Naive thymus-derived CD4-positive, alpha-beta T cell (primary cell): ENCODE measurements at regions not wholly inside any gene's neighbourhood (a gene's known extent, or its start where the extent isn't known, plus 50 kb on each side); places are given as distances from the start of the nearest gene placed in this dataset.

Experiments
- ATAC-seq: fragments of 150-1000 bp; cut with Tn5 transposase; 2 replicates; pipeline ENCODE4 v1.10.0; 2021; ENCODE audit warnings: mild to moderate bottlenecking, moderate library complexity
- CTCF ChIA-PET: fragments of 350-600 bp; sonication (Branson Sonifier 250); formaldehyde crosslinking; loops from one replicate; lab custom pipeline; 2021; ENCODE audit warnings: antibody characterized with exemption; lab: Charles Lee
- POLR2A ChIA-PET: fragments of 350-600 bp; sonication (Branson Sonifier 250); formaldehyde crosslinking; loops from one replicate; lab custom pipeline; 2021; ENCODE audit warnings: antibody characterized with exemption, inconsistent platforms; lab: Charles Lee
- DNase-seq, 9 donors: peaks; one replicate each; pipeline versions ENCODE4 v3.0.0 to v3.0.0-alpha.2; 2020 to 2022; ENCODE audit warnings: mixed read lengths in 1 of 9
- H3K27ac ChIP-seq: one replicate; pipeline ENCODE4 v1.7.0; 2013; ENCODE audit warnings: mild to moderate bottlenecking, low read depth, low read length, moderate library complexity
- H3K27me3 ChIP-seq, 2 donors: one replicate each; pipeline ENCODE4 v1.7.0; 2013; ENCODE audit warnings: low read length in 2 of 2, mild to moderate bottlenecking in 2 of 2, moderate library complexity in 2 of 2; ENCODE audit not compliant: control insufficient read depth in 2 of 2, insufficient read depth in 2 of 2
- H3K36me3 ChIP-seq, 3 experiments: 1 replicate in 2 of 3; 2 replicates in 1 of 3; pipeline ENCODE4 v1.7.0; 2013; ENCODE audit warnings: low read length in 3 of 3, mild to moderate bottlenecking in 3 of 3, moderate library complexity in 1 of 3; ENCODE audit not compliant: insufficient read depth in 3 of 3, control insufficient read depth in 2 of 3
- H3K4me1 ChIP-seq, 2 donors: one replicate each; pipeline ENCODE4 v1.7.0; 2013; ENCODE audit warnings: low read length in 2 of 2, mild to moderate bottlenecking in 2 of 2, moderate library complexity in 1 of 2; ENCODE audit not compliant: control insufficient read depth in 2 of 2, insufficient read depth in 2 of 2
- H3K4me3 ChIP-seq: 2 replicates; pipeline ENCODE4 v1.7.0; 2013; ENCODE audit warnings: mild to moderate bottlenecking, low read length
- H3K9me3 ChIP-seq, 3 experiments: 1 replicate in 2 of 3; 2 replicates in 1 of 3; pipeline ENCODE4 v1.7.0; 2013; ENCODE audit warnings: low read length in 3 of 3; ENCODE audit not compliant: control insufficient read depth in 2 of 3
- H3K27ac Mint-ChIP-seq, 9 donors: one replicate each; pipeline ENCODE4 v1.8.0; 2020 to 2022; ENCODE audit warnings: mixed read lengths in 9 of 9, mild to moderate bottlenecking in 8 of 9, moderate library complexity in 5 of 9, inconsistent platforms in 2 of 9
- H3K27me3 Mint-ChIP-seq, 5 donors: one replicate each; pipeline ENCODE4 v1.8.0; 2021 to 2022; ENCODE audit warnings: mixed read lengths in 5 of 5, mild to moderate bottlenecking in 1 of 5
- H3K36me3 Mint-ChIP-seq, 5 donors: one replicate each; pipeline ENCODE4 v1.8.0; 2020 to 2022; ENCODE audit warnings: mixed read lengths in 5 of 5, mild to moderate bottlenecking in 3 of 5, inconsistent platforms in 1 of 5
- H3K4me1 Mint-ChIP-seq, 7 donors: one replicate each; pipeline ENCODE4 v1.8.0; 2020 to 2022; ENCODE audit warnings: mixed read lengths in 7 of 7, mild to moderate bottlenecking in 3 of 7, inconsistent platforms in 1 of 7
- H3K4me3 Mint-ChIP-seq, 10 donors: one replicate each; pipeline ENCODE4 v1.8.0; 2020 to 2022; ENCODE audit warnings: mild to moderate bottlenecking in 10 of 10, mixed read lengths in 10 of 10, moderate library complexity in 6 of 10, inconsistent platforms in 2 of 10
- H3K9me3 Mint-ChIP-seq, 11 donors: one replicate each; pipeline ENCODE4 v1.8.0; 2020 to 2022; ENCODE audit warnings: mixed read lengths in 11 of 11, mild to moderate bottlenecking in 4 of 11, inconsistent platforms in 1 of 11, moderate library complexity in 1 of 11
- intact Hi-C, 2 donors: fragments of 100-400 bp; cut with micrococcal nuclease; formaldehyde crosslinking; loops; one replicate each; pipeline ENCODE4 v1.15.1; 2023

DNA sequence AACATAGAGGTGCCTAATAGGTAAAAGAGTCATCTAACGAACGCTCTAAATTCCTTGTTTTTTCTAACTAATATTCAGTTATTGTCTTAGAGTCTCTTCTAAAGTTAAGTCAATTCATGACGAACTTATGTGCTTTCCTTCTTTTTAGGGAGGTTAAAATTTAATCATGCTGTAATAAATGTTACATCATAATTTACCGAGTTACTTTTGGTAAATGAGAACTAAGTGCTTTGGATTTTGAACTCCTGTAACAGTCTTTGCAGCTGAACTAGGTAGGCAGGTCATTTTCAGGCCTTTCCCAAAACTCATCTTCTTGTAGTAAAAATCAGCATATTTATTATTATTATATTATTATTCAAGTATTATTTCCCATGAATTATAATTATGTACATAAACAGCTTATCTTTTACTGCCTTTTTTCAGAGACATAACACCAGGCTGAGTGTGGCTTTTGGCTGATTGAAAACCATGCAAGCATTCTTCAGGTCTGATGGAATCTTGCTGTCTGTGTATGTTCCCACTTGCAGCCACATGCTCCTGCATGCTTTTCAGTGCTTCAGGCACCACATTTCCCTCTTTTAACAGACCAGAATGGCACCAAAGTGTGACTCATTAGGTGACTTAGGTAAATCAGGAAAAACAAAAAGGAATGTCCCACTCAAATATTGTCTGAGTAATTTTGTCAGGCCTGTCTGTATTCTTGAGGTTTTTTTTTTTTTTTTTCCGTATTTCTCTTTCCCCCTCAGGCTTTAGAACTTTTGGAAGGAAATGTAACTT, 81.0 kb upstream of the CD55 start:
- peaks cover 0 to 1% (median 0%) of the 10 kb centered on the region in 11 donors for H3K9me3 Mint-ChIP-seq
- no peaks in the 10 kb centered on the region for H3K36me3 Mint-ChIP-seq
- peaks cover 0 to 6% (median 4%) of the 10 kb centered on the region in 7 donors for H3K4me1 Mint-ChIP-seq
- no peak overlapping the region for H3K27ac ChIP-seq
- no peaks in the 10 kb centered on the region for H3K36me3 ChIP-seq
- no peak overlapping the region for H3K4me3 ChIP-seq
- H3K27me3 Mint-ChIP-seq: peaks cover 0 to 25% (median 0%) of the 10 kb centered on the region in 5 donors
- POLR2A ChIA-PET: no interaction called here
- ATAC-seq (no peak), DNase-seq (no peak)
- H3K27ac Mint-ChIP-seq: peak overlapping the region in 1 of 9 donors; percentile 36
- H3K4me3 Mint-ChIP-seq: no peak overlapping the region
- H3K9me3 ChIP-seq: no peaks in the 10 kb centered on the region
- CTCF ChIA-PET: no interaction called here
- no peaks in the 10 kb centered on the region for H3K4me1 ChIP-seq
- intact Hi-C loops: no loop called here
- no peaks in the 10 kb centered on the region for H3K27me3 ChIP-seq

DNA sequence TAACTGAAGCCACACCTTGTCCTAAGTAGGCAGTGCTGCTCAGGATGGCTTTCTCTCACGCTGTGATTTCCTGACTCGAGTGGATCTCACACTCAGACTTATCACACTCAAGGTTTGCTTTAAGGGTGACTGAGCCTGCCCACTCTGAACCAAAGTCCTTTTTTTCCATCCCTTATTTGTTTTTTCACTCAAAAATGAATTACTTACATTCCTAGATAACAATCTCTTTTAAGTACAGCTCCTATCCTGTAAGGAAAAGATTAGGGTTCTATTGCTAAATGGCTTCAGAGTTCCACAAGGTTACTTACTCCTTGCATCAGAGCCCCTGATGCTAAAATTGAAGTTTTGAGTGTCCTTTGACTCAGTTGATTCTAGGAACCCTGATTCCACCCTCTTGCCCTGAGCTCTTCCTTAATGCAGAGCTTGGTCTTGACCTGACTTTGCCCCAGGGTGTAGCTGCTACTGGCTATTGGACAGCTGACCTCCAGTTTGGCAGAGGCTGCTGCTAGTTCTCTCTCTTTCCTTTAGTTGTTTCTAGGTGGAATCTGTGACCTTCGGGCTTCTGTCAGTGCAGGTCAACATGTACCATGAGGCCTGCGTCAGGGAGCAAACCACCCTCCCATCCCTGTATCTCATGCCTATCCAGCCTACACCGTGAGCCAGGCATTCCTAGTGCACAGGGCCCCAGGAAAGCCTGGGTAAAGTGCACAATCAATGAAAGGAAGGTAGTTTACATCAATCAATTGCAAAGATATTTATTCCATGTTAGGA, 80.1 kb upstream of the CD55 start:
- intact Hi-C loops: no loop called here
- peaks cover 0 to 26% (median 0%) of the 10 kb centered on the region in 5 donors for H3K27me3 Mint-ChIP-seq
- CTCF ChIA-PET: no interaction called here

GRCh38 chr1:207243442-207244408, 77.8 kb upstream of the CD55 start:
- no peak for ATAC-seq

More for the DNA sequence above, 80.1 kb upstream of the CD55 start:
- peaks cover 0 to 10% (median 5%) of the 10 kb centered on the region in 7 donors for H3K4me1 Mint-ChIP-seq
- no peaks in the 10 kb centered on the region for H3K27me3 ChIP-seq
- POLR2A ChIA-PET: interaction anchor here (0.6 kb wide), 1 partner anchor 56 kb away, joined by 3 read pairs; no protein-coding TSS in a partner anchor
- no peaks in the 10 kb centered on the region for H3K36me3 Mint-ChIP-seq
- H3K4me1 ChIP-seq: no peaks in the 10 kb centered on the region
- H3K9me3 Mint-ChIP-seq: peaks cover 0 to 1% (median 0%) of the 10 kb centered on the region in 11 donors
- no peaks in the 10 kb centered on the region for H3K36me3 ChIP-seq
- no peak overlapping the region for H3K4me3 Mint-ChIP-seq
- no peak overlapping the region for H3K4me3 ChIP-seq
- DNase-seq: no peak
- peak overlapping the region in 1 of 9 donors; percentile 2 for H3K27ac Mint-ChIP-seq
- H3K9me3 ChIP-seq: no peaks in the 10 kb centered on the region
- ATAC-seq: no peak
- H3K27ac ChIP-seq: no peak overlapping the region

GRCh38 chr1:207244409-207244801, 77.1 kb upstream of the CD55 start:
- Mint-ChIP-seq H3K27me3 (peaks cover 0 to 6% (median 0%) of the 10 kb centered on the region in 5 donors), H3K27ac (no peak overlapping the region), H3K9me3 (no peaks in the 10 kb centered on the region), H3K4me3 (no peak overlapping the region), H3K36me3 (no peaks in the 10 kb centered on the region), H3K4me1 (peaks cover 0 to 21% (median 7%) of the 10 kb centered on the region in 7 donors)
- Histone ChIP-seq H3K4me3 (no peak overlapping the region), H3K36me3 (no peaks in the 10 kb centered on the region), H3K27ac (no peak overlapping the region), H3K4me1 (no peaks in the 10 kb centered on the region), H3K27me3 (no peaks in the 10 kb centered on the region), H3K9me3 (no peaks in the 10 kb centered on the region)
- no peak for ATAC-seq
- intact Hi-C loops: no loop called here
- POLR2A ChIA-PET: interaction anchor here (0.7 to 1.2 kb wide), 2 partner anchors 19 to 77 kb away, joined by 3 to 6 read pairs; partner anchors contain the start of gene CD55
- no peak for DNase-seq
- CTCF ChIA-PET: no interaction called here

More at GRCh38 chr1:207243442-207244408, 77.8 kb upstream of the CD55 start:
- Histone ChIP-seq H3K27ac (no peak overlapping the region), H3K36me3 (no peaks in the 10 kb centered on the region), H3K27me3 (no peaks in the 10 kb centered on the region), H3K4me1 (no peaks in the 10 kb centered on the region), H3K9me3 (no peaks in the 10 kb centered on the region), H3K4me3 (no peak overlapping the region)
- no peaks in the 10 kb centered on the region for H3K36me3 Mint-ChIP-seq
- no peak for DNase-seq
- CTCF ChIA-PET: no interaction called here
- intact Hi-C loops: no loop called here
- no peak overlapping the region for H3K4me3 Mint-ChIP-seq
- peaks cover 0 to 11% (median 0%) of the 10 kb centered on the region in 5 donors for H3K27me3 Mint-ChIP-seq
- no peak overlapping the region for H3K27ac Mint-ChIP-seq
- POLR2A ChIA-PET: interaction anchor here (0.7 to 1.2 kb wide), 2 partner anchors 19 to 78 kb away, joined by 3 to 6 read pairs; partner anchors contain the start of gene CD55
- H3K9me3 Mint-ChIP-seq: no peaks in the 10 kb centered on the region
- peaks cover 0 to 18% (median 7%) of the 10 kb centered on the region in 7 donors for H3K4me1 Mint-ChIP-seq

GRCh38 chr1:207245124-207245523, 76.4 kb upstream of the CD55 start:
- ChIA-PET CTCF (no interaction called here), POLR2A (interaction anchor here (1.2 kb wide), 1 partner anchor 76 kb away, joined by 6 read pairs; the partner anchor contains the start of gene CD55)
- Histone ChIP-seq H3K4me1 (no peaks in the 10 kb centered on the region), H3K27ac (no peak overlapping the region), H3K36me3 (no peaks in the 10 kb centered on the region), H3K9me3 (no peaks in the 10 kb centered on the region), H3K4me3 (no peak overlapping the region), H3K27me3 (no peaks in the 10 kb centered on the region)
- ATAC-seq (no peak), DNase-seq (peak in 2 of 9 donors; percentile 2 to 3)
- peaks cover 0 to 22% (median 8%) of the 10 kb centered on the region in 7 donors for H3K4me1 Mint-ChIP-seq
- H3K36me3 Mint-ChIP-seq: no peaks in the 10 kb centered on the region
- no peaks in the 10 kb centered on the region for H3K9me3 Mint-ChIP-seq
- peaks cover 0 to 5% (median 0%) of the 10 kb centered on the region in 5 donors for H3K27me3 Mint-ChIP-seq
- H3K27ac Mint-ChIP-seq: no peak overlapping the region
- intact Hi-C loops: no loop called here
- no peak overlapping the region for H3K4me3 Mint-ChIP-seq
